Neural cell (in vitro differentiated cells): ENCODE measurements at regions not wholly inside any gene's neighbourhood (a gene's known extent, or its start where the extent isn't known, plus 50 kb on each side); places are given as distances from the start of the nearest gene placed in this dataset.

Experiments used
- H2AFZ ChIP-seq: fragments of 200-600, 300-800 bp; sonication (generic), shearing (Covaris generic); 2 replicates; pipeline ENCODE4 v1.6.0; 2014; ENCODE audit warnings: low read depth, mild to moderate bottlenecking, antibody characterized with exemption, low read length, moderate library complexity
- H3F3A ChIP-seq: fragments of 200-600 bp; shearing (Covaris generic); 2 replicates; pipeline ENCODE4 v1.6.1; 2016; ENCODE audit warnings: mild to moderate bottlenecking, moderate library complexity, mixed read lengths, antibody characterized with exemption, low read length; ENCODE audit not compliant: insufficient read depth, poor library complexity, severe bottlenecking
- H3K27ac ChIP-seq: fragments of 200-600, 300-800 bp; sonication (generic), shearing (Covaris generic); 2 replicates; pipeline ENCODE4 v1.5.1; 2014; ENCODE audit warnings: mild to moderate bottlenecking, low read length, moderate library complexity
- H3K27me3 ChIP-seq: fragments of 300-800, 200-600 bp; sonication (generic), shearing (Covaris generic); 2 replicates; pipeline ENCODE4 v1.6.0; 2014; ENCODE audit warnings: mild to moderate bottlenecking, low read depth, low read length, moderate library complexity; ENCODE audit not compliant: insufficient read depth
- H3K36me3 ChIP-seq: fragments of 300-800, 200-600 bp; sonication (generic), shearing (Covaris generic); 2 replicates; pipeline ENCODE4 v1.5.1; 2014; ENCODE audit warnings: mild to moderate bottlenecking, antibody characterized with exemption, low read length, moderate library complexity; ENCODE audit not compliant: insufficient read depth
- H3K4me2 ChIP-seq: fragments of 300-800, 200-600 bp; sonication (generic), shearing (Covaris generic); 2 replicates; pipeline ENCODE4 v1.6.0; 2014; ENCODE audit warnings: mild to moderate bottlenecking, low read length
- H3K4me3 ChIP-seq: fragments of 300-800, 200-600 bp; sonication (generic), shearing (Covaris generic); 2 replicates; pipeline ENCODE4 v1.5.1; 2014; ENCODE audit warnings: mild to moderate bottlenecking, low read length, moderate library complexity
- H3K79me2 ChIP-seq: fragments of 200-600 bp; shearing (Covaris generic); replicated peaks from 2 replicates; pipeline ENCODE4 v1.6.0; 2014; ENCODE audit warnings: mild to moderate bottlenecking, low read length, moderate library complexity; ENCODE audit not compliant: insufficient read depth
- H3K9ac ChIP-seq: fragments of 300-800, 200-600 bp; sonication (generic), shearing (Covaris generic); 2 replicates; pipeline ENCODE4 v1.6.1; 2016; ENCODE audit warnings: mild to moderate bottlenecking, low read length, mixed read lengths
- H3K9me2 ChIP-seq: fragments of 200-600 bp; shearing (Covaris generic); 2 replicates; pipeline ENCODE4 v1.6.1; 2016; ENCODE audit warnings: mild to moderate bottlenecking, low read length, mixed read lengths; ENCODE audit not compliant: insufficient read depth
- H3K9me3 ChIP-seq: fragments of 200-600, 300-800 bp; sonication (generic), shearing (Covaris generic); 2 replicates; pipeline ENCODE4 v1.6.1; 2016; ENCODE audit warnings: mild to moderate bottlenecking, mixed run types, low read length, moderate library complexity, mixed read lengths
- H4K20me1 ChIP-seq: fragments of 200-600 bp; shearing (Covaris generic); 2 replicates; pipeline ENCODE4 v1.6.1; 2016; ENCODE audit warnings: mild to moderate bottlenecking, mixed run types; ENCODE audit not compliant: insufficient read depth
- CTCF ChIP-seq: fragments of 450-650 bp; IDR thresholded peaks from 2 replicates; pipeline ENCODE4 v1.5.1; 2014; ENCODE audit warnings: antibody characterized with exemption, mild to moderate bottlenecking, moderate library complexity; ENCODE audit not compliant: poor library complexity, severe bottlenecking
- EP300 ChIP-seq: fragments of 450-650 bp; conservative IDR thresholded peaks from 2 replicates; pipeline ENCODE4 v1.6.1; 2014; ENCODE audit warnings: antibody characterized with exemption, mild to moderate bottlenecking, moderate library complexity; ENCODE audit not compliant: poor library complexity, severe bottlenecking
- EZH2 ChIP-seq: fragments of 200-600, 300-800 bp; shearing (Covaris generic), sonication (generic); IDR thresholded peaks from 2 replicates; pipeline ENCODE4 v1.6.1; 2014; ENCODE audit warnings: antibody characterized with exemption, low read length, borderline replicate concordance, mild to moderate bottlenecking; ENCODE audit not compliant: insufficient read depth, poor library complexity, severe bottlenecking
- MXI1 ChIP-seq: fragments of 450-650 bp; conservative IDR thresholded peaks from 2 replicates; pipeline ENCODE4 v1.6.1; 2014; ENCODE audit warnings: antibody characterized with exemption, mild to moderate bottlenecking; ENCODE audit not compliant: poor library complexity, severe bottlenecking
- POLR2AphosphoS5 ChIP-seq: IDR thresholded peaks from 2 replicates; pipeline ENCODE4 v1.6.1; 2012
- RAD21 ChIP-seq: fragments of 450-650 bp; conservative IDR thresholded peaks from 2 replicates; pipeline ENCODE4 v1.6.1; 2014; ENCODE audit warnings: antibody characterized with exemption, mild to moderate bottlenecking, moderate library complexity
- REST ChIP-seq: IDR thresholded peaks from 2 replicates; pipeline ENCODE4 v1.6.1; 2012; ENCODE audit warnings: borderline replicate concordance
- SMC3 ChIP-seq: fragments of 450-650 bp; conservative IDR thresholded peaks from 2 replicates; pipeline ENCODE4 v1.6.1; 2014; ENCODE audit warnings: antibody characterized with exemption, mild to moderate bottlenecking, moderate library complexity; ENCODE audit not compliant: poor library complexity
- TAF1 ChIP-seq: IDR thresholded peaks from 2 replicates; pipeline ENCODE4 v1.6.1; 2012; ENCODE audit warnings: low read depth

GRCh38 chr13:109584844-109585361 lies 201.5 kb downstream of the IRS2 start:
- Histone ChIP-seq H3K4me3 (no peak overlapping the region), H4K20me1 (no peaks in the 10 kb centered on the region), H3K9ac (no peak overlapping the region), H2AFZ (no peak overlapping the region), H3K79me2 (no peaks in the 10 kb centered on the region), H3K36me3 (no peaks in the 10 kb centered on the region), H3K9me3 (peaks cover 5% of the 10 kb centered on the region), H3K9me2 (no peaks in the 10 kb centered on the region), H3K27me3 (no peaks in the 10 kb centered on the region), H3K27ac (no peak overlapping the region), H3K4me2 (no peak overlapping the region), H3F3A (no peaks in the 10 kb centered on the region)
- TF ChIP-seq SMC3 (no peak), MXI1 (no peak), TAF1 (no peak), EZH2 (no peak), RAD21 (no peak), REST (no peak), EP300 (no peak), CTCF (no peak), POLR2AphosphoS5 (no peak)

- H3K4me2 ChIP-seq, result no peak overlapping the region
- no peak overlapping the region for H3K4me3 ChIP-seq
- TF ChIP-seq EZH2 (no peak), TAF1 (no peak), SMC3 (no peak), RAD21 (no peak), EP300 (no peak), MXI1 (no peak), REST (no peak), POLR2AphosphoS5 (no peak), CTCF (no peak)
- H3K27ac ChIP-seq, result no peak overlapping the region
- H3K79me2 ChIP-seq, result no peaks in the 10 kb centered on the region
- H4K20me1 ChIP-seq, result no peaks in the 10 kb centered on the region
- H3K9ac ChIP-seq, result no peak overlapping the region
- no peaks in the 10 kb centered on the region for H3K27me3 ChIP-seq
- no peaks in the 10 kb centered on the region for H3K36me3 ChIP-seq
- no peak overlapping the region for H2AFZ ChIP-seq
- H3K9me2 ChIP-seq, result no peaks in the 10 kb centered on the region
- peaks cover 5% of the 10 kb centered on the region for H3K9me3 ChIP-seq
- H3F3A ChIP-seq, result no peaks in the 10 kb centered on the region
These were observed 209.1 kb downstream of the IRS2 start for GRCh38 chr13:109577191-109577700.
